IPS-15b (cell line): ENCODE measurements at regions not wholly inside any gene's neighbourhood (a gene's known extent, or its start where the extent isn't known, plus 50 kb on each side); places are given as distances from the start of the nearest gene placed in this dataset.

ENCODE experiments used
- H3K27me3 ChIP-seq: one replicate; pipeline ENCODE4 v1.6.1; 2013; ENCODE audit warnings: low read length; ENCODE audit not compliant: control insufficient read depth, insufficient read depth
- H3K36me3 ChIP-seq: one replicate; pipeline ENCODE4 v1.6.1; 2013; ENCODE audit warnings: low read length; ENCODE audit not compliant: control insufficient read depth, insufficient read depth
- H3K4me1 ChIP-seq: one replicate; pipeline ENCODE4 v1.6.1; 2013; ENCODE audit warnings: mild to moderate bottlenecking, low read length; ENCODE audit not compliant: control insufficient read depth, insufficient read depth
- H3K4me3 ChIP-seq: one replicate; pipeline ENCODE4 v1.5.1; 2013; ENCODE audit warnings: low read depth, low read length
- H3K9ac ChIP-seq: one replicate; pipeline ENCODE4 v1.6.1; 2013; ENCODE audit warnings: low read depth, mild to moderate bottlenecking, low read length
- H3K9me3 ChIP-seq: one replicate; pipeline ENCODE4 v1.6.1; 2013; ENCODE audit warnings: mild to moderate bottlenecking, low read length; ENCODE audit not compliant: control insufficient read depth, insufficient read depth

GRCh38 chr16:9411426-9411825 lies 320.0 kb downstream of the HAPSTR1 start:
- Histone ChIP-seq H3K4me1 (no peaks in the 10 kb centered on the region), H3K27me3 (no peaks in the 10 kb centered on the region), H3K4me3 (no peak overlapping the region), H3K9me3 (no peaks in the 10 kb centered on the region), H3K36me3 (no peaks in the 10 kb centered on the region), H3K9ac (no peak overlapping the region)

- no peaks in the 10 kb centered on the region for H3K4me1 ChIP-seq
- H3K9me3 ChIP-seq = peaks cover 5% of the 10 kb centered on the region
- no peak overlapping the region for H3K4me3 ChIP-seq
- H3K36me3 ChIP-seq = peaks cover 3% of the 10 kb centered on the region
- no peaks in the 10 kb centered on the region for H3K27me3 ChIP-seq
- H3K9ac ChIP-seq = no peak overlapping the region
Observed at GRCh38 chr16:9412031-9412914, 320.8 kb downstream of the HAPSTR1 start.

GRCh38 chr16:9412915-9413264 lies 321.4 kb downstream of the HAPSTR1 start:
- H3K27me3 ChIP-seq = no peaks in the 10 kb centered on the region
- peaks cover 3% of the 10 kb centered on the region for H3K36me3 ChIP-seq
- H3K9ac ChIP-seq = no peak overlapping the region
- H3K9me3 ChIP-seq = peaks cover 5% of the 10 kb centered on the region
- H3K4me3 ChIP-seq = no peak overlapping the region
- H3K4me1 ChIP-seq = no peaks in the 10 kb centered on the region

- Histone ChIP-seq H3K4me1 (no peaks in the 10 kb centered on the region), H3K27me3 (no peaks in the 10 kb centered on the region)
Observed at GRCh38 chr16:9415545-9415944, 324.1 kb downstream of the HAPSTR1 start.

GRCh38 chr16:9417898-9418297 lies 326.5 kb downstream of the HAPSTR1 start:
- Histone ChIP-seq H3K27me3 (no peaks in the 10 kb centered on the region), H3K4me3 (no peak overlapping the region), H3K36me3 (peaks cover 3% of the 10 kb centered on the region), H3K4me1 (no peaks in the 10 kb centered on the region), H3K9me3 (peaks cover 5% of the 10 kb centered on the region), H3K9ac (no peak overlapping the region)

More at GRCh38 chr16:9415545-9415944, 324.1 kb downstream of the HAPSTR1 start:
- Histone ChIP-seq H3K9me3 (peaks cover 5% of the 10 kb centered on the region), H3K36me3 (peaks cover 3% of the 10 kb centered on the region), H3K9ac (no peak overlapping the region), H3K4me3 (no peak overlapping the region)

- Histone ChIP-seq H3K9me3 (peaks cover 5% of the 10 kb centered on the region), H3K27me3 (no peaks in the 10 kb centered on the region), H3K4me3 (no peak overlapping the region), H3K9ac (no peak overlapping the region), H3K4me1 (no peaks in the 10 kb centered on the region), H3K36me3 (peaks cover 3% of the 10 kb centered on the region)
Observed at GRCh38 chr16:9419161-9419560, 327.7 kb downstream of the HAPSTR1 start.

- H3K4me1 ChIP-seq = no peaks in the 10 kb centered on the region
- H3K36me3 ChIP-seq = no peaks in the 10 kb centered on the region
- no peaks in the 10 kb centered on the region for H3K9me3 ChIP-seq
- no peak overlapping the region for H3K4me3 ChIP-seq
- H3K9ac ChIP-seq = no peak overlapping the region
- no peaks in the 10 kb centered on the region for H3K27me3 ChIP-seq
Observed at GRCh38 chr16:9422762-9423513, 331.5 kb downstream of the HAPSTR1 start.

- H3K9ac ChIP-seq = no peak overlapping the region
- no peak overlapping the region for H3K4me3 ChIP-seq
- H3K9me3 ChIP-seq = no peaks in the 10 kb centered on the region
- H3K36me3 ChIP-seq = no peaks in the 10 kb centered on the region
- peaks cover 3% of the 10 kb centered on the region for H3K4me1 ChIP-seq
- H3K27me3 ChIP-seq = no peaks in the 10 kb centered on the region
Observed at GRCh38 chr16:9425236-9425635, 333.8 kb downstream of the HAPSTR1 start.

- H3K36me3 ChIP-seq = no peaks in the 10 kb centered on the region
- H3K9ac ChIP-seq = no peak overlapping the region
- H3K27me3 ChIP-seq = no peaks in the 10 kb centered on the region
- no peaks in the 10 kb centered on the region for H3K9me3 ChIP-seq
- H3K4me3 ChIP-seq = no peak overlapping the region
- peaks cover 3% of the 10 kb centered on the region for H3K4me1 ChIP-seq
Observed at GRCh38 chr16:9428355-9429005, 337.0 kb downstream of the HAPSTR1 start.

GRCh38 chr16:9429646-9430330 lies 338.3 kb downstream of the HAPSTR1 start:
- no peaks in the 10 kb centered on the region for H3K9me3 ChIP-seq
- H3K9ac ChIP-seq = no peak overlapping the region
- H3K4me1 ChIP-seq = peaks cover 3% of the 10 kb centered on the region
- no peaks in the 10 kb centered on the region for H3K27me3 ChIP-seq
- no peak overlapping the region for H3K4me3 ChIP-seq
- H3K36me3 ChIP-seq = no peaks in the 10 kb centered on the region

- Histone ChIP-seq H3K4me3 (no peak overlapping the region), H3K9ac (no peak overlapping the region), H3K4me1 (peaks cover under 1% of the 10 kb centered on the region), H3K9me3 (no peaks in the 10 kb centered on the region), H3K27me3 (no peaks in the 10 kb centered on the region), H3K36me3 (no peaks in the 10 kb centered on the region)
Observed at GRCh38 chr16:9434659-9435058, 343.2 kb downstream of the HAPSTR1 start.
